Endothelial cell of umbilical vein (primary cell): ENCODE measurements at regions not wholly inside any gene's neighbourhood (a gene's known extent, or its start where the extent isn't known, plus 50 kb on each side); places are given as distances from the start of the nearest gene placed in this dataset.

ENCODE experiments used
- BruUV-seq: library from RNA; stranded (reverse); fragments of 400-500 nt; replicated peaks from 2 replicates; lab custom pipeline; 2021; lab: Mats Ljungman, UMichigan
- CTCF ChIA-PET: fragments of 300-600, 350-600 bp; sonication (Branson Sonifier 250); formaldehyde crosslinking; loops from one replicate; lab custom pipeline; 2021; ENCODE audit warnings: antibody characterized with exemption, inconsistent platforms; lab: Charles Lee
- POLR2A ChIA-PET: fragments of 300-600, 350-600 bp; sonication (Branson Sonifier 250); formaldehyde crosslinking; loops from one replicate; lab custom pipeline; 2021; ENCODE audit warnings: antibody characterized with exemption, inconsistent platforms; lab: Charles Lee
- DNase-seq: peaks from one replicate; pipeline ENCODE4 v3.0.0-alpha.2; 2011; ENCODE audit warnings: low read depth, low spot score
- FAIRE-seq: peaks from 2 replicates; lab custom pipeline; 2011; peaks lifted over from hg19 to GRCh38; lab: Jason Lieb, UNC
- H2AFZ ChIP-seq: 2 replicates; pipeline ENCODE4 v1.6.0; 2012; ENCODE audit warnings: low read depth, low read length, control low read depth, inconsistent platforms
- H3K27ac ChIP-seq: 2 replicates; pipeline ENCODE4 v1.5.1; 2011; ENCODE audit warnings: low read depth, mild to moderate bottlenecking, control low read depth, low read length, moderate library complexity; ENCODE audit not compliant: insufficient read depth
- H3K27me3 ChIP-seq, 2 experiments: 2 replicates each; pipeline versions ENCODE4 v1.6.0 to v1.6.1; 2011; ENCODE audit warnings: low read length in 2 of 2, mixed read lengths in 1 of 2; ENCODE audit not compliant: control insufficient read depth in 2 of 2, insufficient read depth in 2 of 2
- H3K36me3 ChIP-seq, 2 experiments: 2 replicates in 1 of 2; 3 replicates in 1 of 2; pipeline ENCODE4 v1.5.1; 2011; ENCODE audit warnings: low read length in 2 of 2, mild to moderate bottlenecking in 1 of 2, moderate library complexity in 1 of 2; ENCODE audit not compliant: control insufficient read depth in 2 of 2, insufficient read depth in 2 of 2; ENCODE audit errors: extremely low read depth in 1 of 2
- H3K4me1 ChIP-seq: 3 replicates; pipeline ENCODE4 v1.5.1; 2011; ENCODE audit warnings: mild to moderate bottlenecking, low read length; ENCODE audit not compliant: control insufficient read depth, insufficient read depth; ENCODE audit errors: extremely low read depth
- H3K4me2 ChIP-seq: 2 replicates; pipeline ENCODE4 v1.6.1; 2011; ENCODE audit warnings: low read length, control low read depth, mixed read lengths; ENCODE audit not compliant: insufficient read depth
- H3K4me3 ChIP-seq, 3 experiments: fragments of 200-600 bp in 1 of 3; sonication (generic), shearing (Covaris generic) in 1 of 3; replicated peaks in 1 of 3; 2 replicates each; pipeline ENCODE4 v1.5.1; 2011 to 2016; ENCODE audit warnings: control low read depth in 3 of 3, low read length in 3 of 3, mild to moderate bottlenecking in 2 of 3, inconsistent platforms in 1 of 3, low read depth in 1 of 3, moderate library complexity in 1 of 3; ENCODE audit not compliant: insufficient read depth in 1 of 3
- H3K79me2 ChIP-seq: 2 replicates; pipeline ENCODE4 v1.6.0; 2012; ENCODE audit warnings: low read length, inconsistent platforms; ENCODE audit not compliant: control insufficient read depth, insufficient read depth
- H3K9ac ChIP-seq: replicated peaks from 2 replicates; pipeline ENCODE3; 2011; ENCODE audit warnings: low read length, control low read depth; ENCODE audit not compliant: insufficient read depth; ENCODE audit errors: extremely low read depth
- H3K9me1 ChIP-seq: replicated peaks from 3 replicates; pipeline ENCODE4 v1.6.0; 2011; ENCODE audit warnings: mild to moderate bottlenecking, low read length; ENCODE audit not compliant: control insufficient read depth, insufficient read depth; ENCODE audit errors: extremely low read depth
- H3K9me3 ChIP-seq: replicated peaks from 2 replicates; pipeline ENCODE4 v1.5.1; 2012; ENCODE audit warnings: low read length, inconsistent platforms; ENCODE audit not compliant: control insufficient read depth, insufficient read depth
- H4K20me1 ChIP-seq: replicated peaks from 2 replicates; pipeline ENCODE3; 2011; ENCODE audit warnings: mild to moderate bottlenecking, low read length; ENCODE audit not compliant: control insufficient read depth, insufficient read depth; ENCODE audit errors: extremely low read depth
- EZH2 ChIP-seq: IDR thresholded peaks from 2 replicates; pipeline ENCODE4 v1.6.1; 2012; ENCODE audit warnings: borderline replicate concordance, low read depth, mild to moderate bottlenecking, moderate library complexity, low read length, inconsistent platforms; ENCODE audit not compliant: severe bottlenecking
- FOS ChIP-seq: IDR thresholded peaks from 2 replicates; pipeline ENCODE4 v1.6.1; 2011; ENCODE audit warnings: mild to moderate bottlenecking, low read length, moderate library complexity, borderline replicate concordance; ENCODE audit not compliant: insufficient read depth
- GATA2 ChIP-seq: IDR thresholded peaks from 2 replicates; pipeline ENCODE4 v1.7.0; 2011; ENCODE audit warnings: low read depth, mild to moderate bottlenecking, moderate library complexity, mixed read lengths, low read length; ENCODE audit not compliant: insufficient read length, insufficient read depth
- JUN ChIP-seq: IDR thresholded peaks from 2 replicates; pipeline ENCODE4 v1.6.1; 2011; ENCODE audit warnings: borderline replicate concordance, low read depth; ENCODE audit not compliant: insufficient read length, insufficient read depth
- MYC ChIP-seq: IDR thresholded peaks from one replicate; pipeline ENCODE4 v1.6.1; 2011; ENCODE audit warnings: mild to moderate bottlenecking, low read depth, low read length
- POLR2A ChIP-seq: IDR thresholded peaks from 2 replicates; pipeline ENCODE4 v1.6.1; 2012; ENCODE audit warnings: low read depth, mild to moderate bottlenecking, control low read depth, low read length
- POLR2AphosphoS5 ChIP-seq: IDR thresholded peaks from 2 replicates; pipeline ENCODE4 v1.6.1; 2012; ENCODE audit warnings: low read depth, mild to moderate bottlenecking, control low read depth, low read length, moderate library complexity; ENCODE audit not compliant: insufficient read depth
- dilution Hi-C: fragments of 300-500 bp; cut with MboI; formaldehyde crosslinking; loops from one replicate; pipeline ENCODE4 v1.15.0; 2019; ENCODE audit warnings: low sequenced_read_pairs; ENCODE audit not compliant: extremely low pct_ligation_motif_present
- intact Hi-C: fragments of 100-400 bp; cut with micrococcal nuclease; formaldehyde crosslinking; loops from one replicate; pipeline ENCODE4 v1.10.0; 2022
- TF ChIP-seq, protein P1 (sequence below): IDR thresholded peaks from 2 replicates; pipeline ENCODE4 v1.6.1; 2011; ENCODE audit not compliant: insufficient read depth, insufficient read length
- TF ChIP-seq, protein P2 (sequence below), 2 donors: IDR thresholded peaks; 1 replicate in 1 of 2; 2 replicates in 1 of 2; pipeline ENCODE4 v1.5.1; 2011; ENCODE audit warnings: low read length in 2 of 2, mild to moderate bottlenecking in 2 of 2, moderate library complexity in 2 of 2, control low read depth in 1 of 2, inconsistent platforms in 1 of 2, low read depth in 1 of 2; ENCODE audit not compliant: insufficient read depth in 1 of 2; ENCODE audit errors: extremely low read depth in 1 of 2

DNA sequence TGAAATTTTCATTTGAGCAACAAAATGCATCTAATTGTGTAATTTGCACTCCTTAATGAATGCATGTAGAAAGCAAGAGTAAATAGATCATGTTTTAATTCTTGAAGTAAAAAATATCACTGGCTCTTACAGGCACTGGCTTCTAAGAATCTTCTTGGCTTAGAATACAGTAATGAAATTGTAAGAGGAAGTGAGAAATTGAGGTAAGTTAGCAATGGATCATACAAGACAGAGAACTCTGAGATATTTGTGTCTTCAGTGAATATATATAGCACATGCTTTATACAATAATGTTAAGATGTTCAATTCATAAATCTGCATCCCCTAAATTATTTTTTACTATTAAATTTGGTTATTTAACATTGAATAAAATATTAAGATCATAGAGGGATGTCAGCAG, 465.0 kb downstream of the CNTN3 start:
- no peak overlapping the region for H3K27ac ChIP-seq
- no peak overlapping the region for H2AFZ ChIP-seq
- no peaks in the 10 kb centered on the region for H3K4me1 ChIP-seq
- H3K9me3 ChIP-seq = peaks cover 2% of the 10 kb centered on the region
- FAIRE-seq (no peak), DNase-seq (no peak)
- H3K4me2 ChIP-seq = no peak overlapping the region
- no peaks in the 10 kb centered on the region for H3K36me3 ChIP-seq
- H3K4me3 ChIP-seq = no peak overlapping the region
- H3K79me2 ChIP-seq = no peaks in the 10 kb centered on the region
- ChIA-PET CTCF (no interaction called here), POLR2A (no interaction called here)
- dilution Hi-C loops = no loop called here
- H4K20me1 ChIP-seq = no peaks in the 10 kb centered on the region
- no peak overlapping the region for H3K9ac ChIP-seq
- no TSS peak for BruUV-seq
- H3K9me1 ChIP-seq = no peaks in the 10 kb centered on the region
- TF ChIP-seq, protein P1, sequence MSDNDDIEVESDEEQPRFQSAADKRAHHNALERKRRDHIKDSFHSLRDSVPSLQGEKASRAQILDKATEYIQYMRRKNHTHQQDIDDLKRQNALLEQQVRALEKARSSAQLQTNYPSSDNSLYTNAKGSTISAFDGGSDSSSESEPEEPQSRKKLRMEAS = no peak
- TF ChIP-seq EZH2 (no peak), JUN (no peak), POLR2A (no peak), MYC (no peak), POLR2AphosphoS5 (no peak), FOS (no peak), GATA2 (no peak)
- TF ChIP-seq, protein P2, sequence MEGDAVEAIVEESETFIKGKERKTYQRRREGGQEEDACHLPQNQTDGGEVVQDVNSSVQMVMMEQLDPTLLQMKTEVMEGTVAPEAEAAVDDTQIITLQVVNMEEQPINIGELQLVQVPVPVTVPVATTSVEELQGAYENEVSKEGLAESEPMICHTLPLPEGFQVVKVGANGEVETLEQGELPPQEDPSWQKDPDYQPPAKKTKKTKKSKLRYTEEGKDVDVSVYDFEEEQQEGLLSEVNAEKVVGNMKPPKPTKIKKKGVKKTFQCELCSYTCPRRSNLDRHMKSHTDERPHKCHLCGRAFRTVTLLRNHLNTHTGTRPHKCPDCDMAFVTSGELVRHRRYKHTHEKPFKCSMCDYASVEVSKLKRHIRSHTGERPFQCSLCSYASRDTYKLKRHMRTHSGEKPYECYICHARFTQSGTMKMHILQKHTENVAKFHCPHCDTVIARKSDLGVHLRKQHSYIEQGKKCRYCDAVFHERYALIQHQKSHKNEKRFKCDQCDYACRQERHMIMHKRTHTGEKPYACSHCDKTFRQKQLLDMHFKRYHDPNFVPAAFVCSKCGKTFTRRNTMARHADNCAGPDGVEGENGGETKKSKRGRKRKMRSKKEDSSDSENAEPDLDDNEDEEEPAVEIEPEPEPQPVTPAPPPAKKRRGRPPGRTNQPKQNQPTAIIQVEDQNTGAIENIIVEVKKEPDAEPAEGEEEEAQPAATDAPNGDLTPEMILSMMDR (IDR thresholded peaks at IDR 0.05; ENCODE audit: extremely low read depth in 1 of 2, insufficient read depth in 1 of 2, low read depth in 1 of 2, low read length in 2 of 2) = no peak
- intact Hi-C loops = no loop called here
- no peaks in the 10 kb centered on the region for H3K27me3 ChIP-seq
